ENCODE measurements at regions not wholly inside any gene's neighbourhood (a gene's known extent, or its start where the extent isn't known, plus 50 kb on each side); places are given as distances from the start of the nearest gene placed in this dataset.

GRCh38 chr14:62269204-62269603, 507.0 kb downstream of the SNAPC1 start:
- H3K27ac ChIP-seq: no peak overlapping the region
- H3K4me3 ChIP-seq (ENCODE audit: low read depth in 1 of 2, low read length in 1 of 2): no peak overlapping the region
- TF ChIP-seq, protein P1, sequence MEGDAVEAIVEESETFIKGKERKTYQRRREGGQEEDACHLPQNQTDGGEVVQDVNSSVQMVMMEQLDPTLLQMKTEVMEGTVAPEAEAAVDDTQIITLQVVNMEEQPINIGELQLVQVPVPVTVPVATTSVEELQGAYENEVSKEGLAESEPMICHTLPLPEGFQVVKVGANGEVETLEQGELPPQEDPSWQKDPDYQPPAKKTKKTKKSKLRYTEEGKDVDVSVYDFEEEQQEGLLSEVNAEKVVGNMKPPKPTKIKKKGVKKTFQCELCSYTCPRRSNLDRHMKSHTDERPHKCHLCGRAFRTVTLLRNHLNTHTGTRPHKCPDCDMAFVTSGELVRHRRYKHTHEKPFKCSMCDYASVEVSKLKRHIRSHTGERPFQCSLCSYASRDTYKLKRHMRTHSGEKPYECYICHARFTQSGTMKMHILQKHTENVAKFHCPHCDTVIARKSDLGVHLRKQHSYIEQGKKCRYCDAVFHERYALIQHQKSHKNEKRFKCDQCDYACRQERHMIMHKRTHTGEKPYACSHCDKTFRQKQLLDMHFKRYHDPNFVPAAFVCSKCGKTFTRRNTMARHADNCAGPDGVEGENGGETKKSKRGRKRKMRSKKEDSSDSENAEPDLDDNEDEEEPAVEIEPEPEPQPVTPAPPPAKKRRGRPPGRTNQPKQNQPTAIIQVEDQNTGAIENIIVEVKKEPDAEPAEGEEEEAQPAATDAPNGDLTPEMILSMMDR (IDR thresholded peaks at IDR 0.05): no peak
- H3K9me3 ChIP-seq: no peaks in the 10 kb centered on the region
- no peaks in the 10 kb centered on the region for H3K4me1 ChIP-seq (ENCODE audit: control insufficient read depth in 1 of 2, insufficient read depth in 1 of 2, low read depth in 1 of 2, low read length in 1 of 2)
- H3K27me3 ChIP-seq: no peaks in the 10 kb centered on the region
- no peaks in the 10 kb centered on the region for H3K36me3 ChIP-seq

DNA sequence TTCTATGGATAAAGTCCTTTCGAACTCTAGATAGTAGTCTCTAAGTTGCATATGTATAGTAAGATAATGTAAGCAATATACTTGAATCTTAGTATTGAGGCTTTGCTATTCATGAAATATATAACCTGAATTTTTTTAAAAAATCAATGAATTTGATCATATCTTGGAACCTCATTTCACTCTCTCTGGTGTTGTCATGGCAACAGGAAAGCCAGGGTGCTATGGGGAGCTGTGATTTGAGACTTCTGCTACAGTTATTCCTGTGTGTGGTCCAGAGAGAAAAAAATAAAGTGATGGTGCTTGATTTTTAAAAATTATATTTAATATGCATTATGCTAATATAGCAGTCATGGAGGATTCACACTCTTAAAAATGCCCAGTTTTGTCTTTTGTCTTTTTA, 508.0 kb downstream of the SNAPC1 start:
- no peaks in the 10 kb centered on the region for H3K4me1 ChIP-seq (ENCODE audit: control insufficient read depth in 1 of 2, insufficient read depth in 1 of 2, low read depth in 1 of 2, low read length in 1 of 2)
- TF ChIP-seq, protein P1 (IDR thresholded peaks at IDR 0.05): no peak
- no peaks in the 10 kb centered on the region for H3K27me3 ChIP-seq
- H3K36me3 ChIP-seq: no peaks in the 10 kb centered on the region
- no peak overlapping the region for H3K4me3 ChIP-seq (ENCODE audit: low read depth in 1 of 2, low read length in 1 of 2)
- H3K9me3 ChIP-seq: no peaks in the 10 kb centered on the region
- no peak overlapping the region for H3K27ac ChIP-seq

DNA sequence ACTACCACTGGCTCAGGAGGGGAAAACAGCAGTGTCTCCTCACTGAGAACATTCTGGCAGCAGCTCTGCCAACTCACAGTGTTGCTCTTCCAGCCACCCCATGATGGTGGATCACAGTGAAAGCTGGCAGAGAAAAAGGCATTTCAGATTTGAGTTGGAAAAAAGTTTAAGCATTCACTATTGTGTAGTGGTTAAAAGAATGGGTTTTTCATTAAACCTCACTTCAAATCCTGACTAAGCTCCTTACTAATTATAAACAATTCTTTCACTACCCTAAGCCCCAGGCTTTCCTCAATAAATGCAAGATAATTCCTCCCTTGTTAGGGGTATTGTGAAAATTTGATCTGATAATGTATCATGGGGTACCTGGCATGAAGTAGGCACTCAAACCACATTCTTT, 518.1 kb downstream of the SNAPC1 start:
- H3K9me3 ChIP-seq: no peaks in the 10 kb centered on the region
- H3K27ac ChIP-seq: no peak overlapping the region
- TF ChIP-seq, protein P1 (IDR thresholded peaks at IDR 0.05): no peak
- H3K4me1 ChIP-seq (ENCODE audit: control insufficient read depth in 1 of 2, insufficient read depth in 1 of 2, low read depth in 1 of 2, low read length in 1 of 2): no peaks in the 10 kb centered on the region
- no peaks in the 10 kb centered on the region for H3K27me3 ChIP-seq
- H3K36me3 ChIP-seq: no peaks in the 10 kb centered on the region
- H3K4me3 ChIP-seq (ENCODE audit: low read depth in 1 of 2, low read length in 1 of 2): no peak overlapping the region

GRCh38 chr14:62283837-62284236, 521.6 kb downstream of the SNAPC1 start:
- Histone ChIP-seq H3K4me3 (ENCODE audit: low read depth in 1 of 2, low read length in 1 of 2) (no peak overlapping the region), H3K4me1 (ENCODE audit: control insufficient read depth in 1 of 2, insufficient read depth in 1 of 2, low read depth in 1 of 2, low read length in 1 of 2) (no peaks in the 10 kb centered on the region), H3K27me3 (no peaks in the 10 kb centered on the region), H3K9me3 (no peaks in the 10 kb centered on the region), H3K36me3 (no peaks in the 10 kb centered on the region), H3K27ac (no peak overlapping the region)
- TF ChIP-seq, protein P1 (IDR thresholded peaks at IDR 0.05): no peak

GRCh38 chr14:62289471-62289870, 527.3 kb downstream of the SNAPC1 start:
- Histone ChIP-seq H3K4me1 (ENCODE audit: control insufficient read depth in 1 of 2, insufficient read depth in 1 of 2, low read depth in 1 of 2, low read length in 1 of 2) (no peaks in the 10 kb centered on the region), H3K4me3 (ENCODE audit: low read depth in 1 of 2, low read length in 1 of 2) (no peak overlapping the region)

More at GRCh38 chr14:62289471-62289870, 527.3 kb downstream of the SNAPC1 start:
- H3K27me3 ChIP-seq: no peaks in the 10 kb centered on the region
- H3K27ac ChIP-seq: no peak overlapping the region
- H3K9me3 ChIP-seq: no peaks in the 10 kb centered on the region
- TF ChIP-seq, protein P1 (IDR thresholded peaks at IDR 0.05): no peak
- H3K36me3 ChIP-seq: no peaks in the 10 kb centered on the region

Measured in neutrophil (primary cell).